Stimulated activated CD8-positive, alpha-beta memory T cell treated with anti-CD3 and anti-CD28 coated beads, Interleukin-12 subunit alpha, Interleukin-12 subunit beta, amount 100 ng/mL, for 4 hours (primary cell): ENCODE measurements at regions not wholly inside any gene's neighbourhood (a gene's known extent, or its start where the extent isn't known, plus 50 kb on each side); places are given as distances from the start of the nearest gene placed in this dataset.

Experiments
- DNase-seq: peaks from one replicate; pipeline ENCODE4 v3.0.0-alpha.2; 2020; ENCODE audit warnings: low read depth

- no peak for DNase-seq
Observed at GRCh38 chrX:124836786-124837185, 482.9 kb upstream of the TEX13C start.

- no peak for DNase-seq
Observed at GRCh38 chrX:124842205-124842604, 477.5 kb upstream of the TEX13C start.

GRCh38 chrX:124860736-124861135 is 458.9 kb upstream of the TEX13C start:
- DNase-seq, result no peak

- no peak for DNase-seq
Observed at GRCh38 chrX:124862301-124862700, 457.4 kb upstream of the TEX13C start.

- DNase-seq, result no peak
Observed at GRCh38 chrX:124863303-124863702, 456.4 kb upstream of the TEX13C start.

- DNase-seq, result no peak
Observed at GRCh38 chrX:124887572-124887971, 432.1 kb upstream of the TEX13C start.

GRCh38 chrX:124895947-124896346 is 423.7 kb upstream of the TEX13C start:
- DNase-seq, result no peak

GRCh38 chrX:124902953-124903352 is 416.7 kb upstream of the TEX13C start:
- DNase-seq, result no peak

- no peak for DNase-seq
Observed at GRCh38 chrX:124910611-124911010, 409.1 kb upstream of the TEX13C start.

GRCh38 chrX:124917011-124917410 is 402.7 kb upstream of the TEX13C start:
- no peak for DNase-seq

GRCh38 chrX:124925681-124926080 is 394.0 kb upstream of the TEX13C start:
- DNase-seq, result no peak

- no peak for DNase-seq
Observed at GRCh38 chrX:124931241-124931640, 388.4 kb upstream of the TEX13C start.

GRCh38 chrX:124931958-124932357 is 387.7 kb upstream of the TEX13C start:
- no peak for DNase-seq

GRCh38 chrX:124938715-124939114 is 381.0 kb upstream of the TEX13C start:
- DNase-seq, result no peak

GRCh38 chrX:124940531-124940930 is 379.1 kb upstream of the TEX13C start:
- no peak for DNase-seq

- DNase-seq, result no peak
Observed at GRCh38 chrX:124954402-124954801, 365.3 kb upstream of the TEX13C start.

- no peak for DNase-seq
Observed at GRCh38 chrX:124960454-124960853, 359.2 kb upstream of the TEX13C start.

- DNase-seq, result no peak
Observed at GRCh38 chrX:124963717-124964116, 356.0 kb upstream of the TEX13C start, which contains the start of gene TENM1. TSS of gene TENM1 (minus strand) at chrX:124963817.

GRCh38 chrX:124975456-124975855 is 344.2 kb upstream of the TEX13C start:
- no peak for DNase-seq

GRCh38 chrX:124981420-124981819 is 338.3 kb upstream of the TEX13C start:
- DNase-seq, result no peak

- DNase-seq, result no peak
Observed at GRCh38 chrX:124984140-124984813, 335.4 kb upstream of the TEX13C start.

- DNase-seq, result no peak
Observed at GRCh38 chrX:124986284-124986683, 333.4 kb upstream of the TEX13C start.

GRCh38 chrX:124993735-124994134 is 325.9 kb upstream of the TEX13C start:
- no peak for DNase-seq

GRCh38 chrX:124994404-124994803 is 325.3 kb upstream of the TEX13C start:
- DNase-seq, result no peak
